ENCODE measurements at regions not wholly inside any gene's neighbourhood (a gene's known extent, or its start where the extent isn't known, plus 50 kb on each side); places are given as distances from the start of the nearest gene placed in this dataset.

GRCh38 chr2:67668538-67668937, 271.4 kb downstream of the ETAA1 start:
- DNase-seq (ENCODE audit: low spot score) = no peak
- H2AFZ ChIP-seq (ENCODE audit: low read length) = no peak overlapping the region
- H4K8ac ChIP-seq (ENCODE audit: low read depth, low read length) = no peak overlapping the region
- H3K14ac ChIP-seq (ENCODE audit: low read length) = no peak overlapping the region
- no peak overlapping the region for H3K4me3 ChIP-seq (ENCODE audit: low read length in 2 of 2)
- H3K4me2 ChIP-seq (ENCODE audit: insufficient read depth, low read length, poor library complexity, severe bottlenecking) = no peak overlapping the region
- H3K27me3 ChIP-seq (ENCODE audit: control insufficient read depth in 3 of 3, insufficient read depth in 3 of 3, low read depth in 1 of 3, low read length in 3 of 3) = no peaks in the 10 kb centered on the region
- H2BK120ac ChIP-seq (ENCODE audit: low read depth, low read length) = no peak overlapping the region
- peaks cover 2% of the 10 kb centered on the region for H3K79me1 ChIP-seq (ENCODE audit: low read depth, low read length)
- H4K91ac ChIP-seq (ENCODE audit: low read depth, low read length, poor library complexity) = no peak overlapping the region
- H2BK5ac ChIP-seq (ENCODE audit: low read length) = no peak overlapping the region
- H2BK12ac ChIP-seq (ENCODE audit: low read length) = no peak overlapping the region
- no peak overlapping the region for H3K18ac ChIP-seq (ENCODE audit: low read length)
- no peak overlapping the region for H3K23ac ChIP-seq (ENCODE audit: low read depth, low read length, poor library complexity)
- no peak overlapping the region for H3K4ac ChIP-seq (ENCODE audit: low read length)
- H2BK15ac ChIP-seq (ENCODE audit: low read length) = no peak overlapping the region
- H3K27ac ChIP-seq (replicated peaks; ENCODE audit: low read length) = no peak overlapping the region
- H2AK5ac ChIP-seq (ENCODE audit: low read depth, low read length) = no peak overlapping the region
- peaks cover 0 to 12% of the 10 kb centered on the region in 2 donors for H3K9me3 ChIP-seq (replicated peaks in 1 of 2; ENCODE audit: control insufficient read depth in 2 of 2, insufficient read depth in 1 of 2, low read depth in 1 of 2, low read length in 2 of 2)
- no peak overlapping the region for H3K9ac ChIP-seq (ENCODE audit: low read depth, low read length, poor library complexity)
- H3K36me3 ChIP-seq (replicated peaks in 1 of 2; ENCODE audit: control insufficient read depth in 2 of 2, insufficient read depth in 2 of 2, low read length in 2 of 2) = peaks cover 0 to 7% of the 10 kb centered on the region in 2 donors
- peaks cover 0 to 3% of the 10 kb centered on the region in 2 donors for H3K4me1 ChIP-seq (ENCODE audit: control insufficient read depth in 2 of 2, insufficient read depth in 1 of 2, low read depth in 1 of 2, low read length in 2 of 2)

GRCh38 chr2:67669168-67669567, 272.0 kb downstream of the ETAA1 start:
- no peak overlapping the region for H3K4me2 ChIP-seq (ENCODE audit: insufficient read depth, low read length, poor library complexity, severe bottlenecking)
- H2BK12ac ChIP-seq (ENCODE audit: low read length) = no peak overlapping the region
- H2AK5ac ChIP-seq (ENCODE audit: low read depth, low read length) = no peak overlapping the region
- H3K4me3 ChIP-seq (ENCODE audit: low read length in 2 of 2) = no peak overlapping the region
- H3K9ac ChIP-seq (ENCODE audit: low read depth, low read length, poor library complexity) = no peak overlapping the region
- H2AFZ ChIP-seq (ENCODE audit: low read length) = no peak overlapping the region
- H3K23ac ChIP-seq (ENCODE audit: low read depth, low read length, poor library complexity) = no peak overlapping the region
- H2BK5ac ChIP-seq (ENCODE audit: low read length) = no peak overlapping the region
- H3K36me3 ChIP-seq (replicated peaks in 1 of 2; ENCODE audit: control insufficient read depth in 2 of 2, insufficient read depth in 2 of 2, low read length in 2 of 2) = peaks cover 0 to 7% of the 10 kb centered on the region in 2 donors
- H3K4me1 ChIP-seq (ENCODE audit: control insufficient read depth in 2 of 2, insufficient read depth in 1 of 2, low read depth in 1 of 2, low read length in 2 of 2) = peaks cover 0 to 3% of the 10 kb centered on the region in 2 donors
- H4K91ac ChIP-seq (ENCODE audit: low read depth, low read length, poor library complexity) = no peak overlapping the region
- no peaks in the 10 kb centered on the region for H3K27me3 ChIP-seq (ENCODE audit: control insufficient read depth in 3 of 3, insufficient read depth in 3 of 3, low read depth in 1 of 3, low read length in 3 of 3)
- peaks cover 0 to 12% of the 10 kb centered on the region in 2 donors for H3K9me3 ChIP-seq (replicated peaks in 1 of 2; ENCODE audit: control insufficient read depth in 2 of 2, insufficient read depth in 1 of 2, low read depth in 1 of 2, low read length in 2 of 2)
- no peak overlapping the region for H4K8ac ChIP-seq (ENCODE audit: low read depth, low read length)
- H3K18ac ChIP-seq (ENCODE audit: low read length) = no peak overlapping the region
- H3K79me1 ChIP-seq (ENCODE audit: low read depth, low read length) = peaks cover 2% of the 10 kb centered on the region
- no CpG with 5 or more reads among the region's 3 CpGs for WGBS, 2 donors (ENCODE audit: extremely low coverage in 2 of 2, insufficient read length in 2 of 2, insufficient replicate concordance in 1 of 2)
- no peak for DNase-seq (ENCODE audit: low spot score)
- no peak overlapping the region for H3K4ac ChIP-seq (ENCODE audit: low read length)
- no peak overlapping the region for H2BK120ac ChIP-seq (ENCODE audit: low read depth, low read length)
- no peak overlapping the region for H3K27ac ChIP-seq (replicated peaks; ENCODE audit: low read length)
- H2BK15ac ChIP-seq (ENCODE audit: low read length) = no peak overlapping the region
- H3K14ac ChIP-seq (ENCODE audit: low read length) = no peak overlapping the region

- H3K14ac ChIP-seq (ENCODE audit: low read length) = no peak overlapping the region
- no peak overlapping the region for H2BK12ac ChIP-seq (ENCODE audit: low read length)
- no peaks in the 10 kb centered on the region for H3K27me3 ChIP-seq (ENCODE audit: control insufficient read depth in 3 of 3, insufficient read depth in 3 of 3, low read depth in 1 of 3, low read length in 3 of 3)
- no peak for DNase-seq (ENCODE audit: low spot score)
- no peak overlapping the region for H3K4me3 ChIP-seq (ENCODE audit: low read length in 2 of 2)
- no peak overlapping the region for H3K18ac ChIP-seq (ENCODE audit: low read length)
- H3K9ac ChIP-seq (ENCODE audit: low read depth, low read length, poor library complexity) = no peak overlapping the region
- WGBS, 2 donors (ENCODE audit: extremely low coverage in 2 of 2, insufficient read length in 2 of 2, insufficient replicate concordance in 1 of 2) = no CpG with 5 or more reads among the region's 5 CpGs
- H2BK5ac ChIP-seq (ENCODE audit: low read length) = no peak overlapping the region
- no peak overlapping the region for H2BK15ac ChIP-seq (ENCODE audit: low read length)
- H2AFZ ChIP-seq (ENCODE audit: low read length) = no peak overlapping the region
- H2BK120ac ChIP-seq (ENCODE audit: low read depth, low read length) = no peak overlapping the region
- peaks cover 0 to 7% of the 10 kb centered on the region in 2 donors for H3K36me3 ChIP-seq (replicated peaks in 1 of 2; ENCODE audit: control insufficient read depth in 2 of 2, insufficient read depth in 2 of 2, low read length in 2 of 2)
- peaks cover 2% of the 10 kb centered on the region for H3K79me1 ChIP-seq (ENCODE audit: low read depth, low read length)
- no peak overlapping the region for H4K8ac ChIP-seq (ENCODE audit: low read depth, low read length)
- H3K9me3 ChIP-seq (replicated peaks in 1 of 2; ENCODE audit: control insufficient read depth in 2 of 2, insufficient read depth in 1 of 2, low read depth in 1 of 2, low read length in 2 of 2) = peaks cover 0 to 12% of the 10 kb centered on the region in 2 donors
- H3K23ac ChIP-seq (ENCODE audit: low read depth, low read length, poor library complexity) = no peak overlapping the region
- no peak overlapping the region for H3K4ac ChIP-seq (ENCODE audit: low read length)
- no peak overlapping the region for H3K4me2 ChIP-seq (ENCODE audit: insufficient read depth, low read length, poor library complexity, severe bottlenecking)
- no peak overlapping the region for H3K27ac ChIP-seq (replicated peaks; ENCODE audit: low read length)
- no peak overlapping the region for H2AK5ac ChIP-seq (ENCODE audit: low read depth, low read length)
- H3K4me1 ChIP-seq (ENCODE audit: control insufficient read depth in 2 of 2, insufficient read depth in 1 of 2, low read depth in 1 of 2, low read length in 2 of 2) = peaks cover 0 to 3% of the 10 kb centered on the region in 2 donors
- no peak overlapping the region for H4K91ac ChIP-seq (ENCODE audit: low read depth, low read length, poor library complexity)
These were observed 272.6 kb downstream of the ETAA1 start for GRCh38 chr2:67669766-67670165.

- Histone ChIP-seq H3K36me3 (replicated peaks in 1 of 2; ENCODE audit: control insufficient read depth in 2 of 2, insufficient read depth in 2 of 2, low read length in 2 of 2) (peaks cover 0 to 7% of the 10 kb centered on the region in 2 donors), H2BK5ac (ENCODE audit: low read length) (no peak overlapping the region), H3K27ac (replicated peaks; ENCODE audit: low read length) (no peak overlapping the region), H2BK15ac (ENCODE audit: low read length) (no peak overlapping the region), H2AK5ac (ENCODE audit: low read depth, low read length) (no peak overlapping the region), H3K4me1 (ENCODE audit: control insufficient read depth in 2 of 2, insufficient read depth in 1 of 2, low read depth in 1 of 2, low read length in 2 of 2) (peaks cover 0 to 3% of the 10 kb centered on the region in 2 donors), H2BK12ac (ENCODE audit: low read length) (no peak overlapping the region), H3K9ac (ENCODE audit: low read depth, low read length, poor library complexity) (no peak overlapping the region), H3K4ac (ENCODE audit: low read length) (no peak overlapping the region), H4K91ac (ENCODE audit: low read depth, low read length, poor library complexity) (no peak overlapping the region), H3K27me3 (ENCODE audit: control insufficient read depth in 3 of 3, insufficient read depth in 3 of 3, low read depth in 1 of 3, low read length in 3 of 3) (no peaks in the 10 kb centered on the region), H3K4me3 (ENCODE audit: low read length in 2 of 2) (no peak overlapping the region), H2BK120ac (ENCODE audit: low read depth, low read length) (no peak overlapping the region), H3K9me3 (replicated peaks in 1 of 2; ENCODE audit: control insufficient read depth in 2 of 2, insufficient read depth in 1 of 2, low read depth in 1 of 2, low read length in 2 of 2) (peaks cover 0 to 12% of the 10 kb centered on the region in 2 donors), H3K23ac (ENCODE audit: low read depth, low read length, poor library complexity) (no peak overlapping the region), H3K79me1 (ENCODE audit: low read depth, low read length) (peaks cover 2% of the 10 kb centered on the region), H4K8ac (ENCODE audit: low read depth, low read length) (no peak overlapping the region), H3K4me2 (ENCODE audit: insufficient read depth, low read length, poor library complexity, severe bottlenecking) (no peak overlapping the region), H2AFZ (ENCODE audit: low read length) (no peak overlapping the region), H3K14ac (ENCODE audit: low read length) (no peak overlapping the region), H3K18ac (ENCODE audit: low read length) (peak overlapping the region; percentile 19)
- no peak for DNase-seq (ENCODE audit: low spot score)
- WGBS, 2 donors (ENCODE audit: extremely low coverage in 2 of 2, insufficient read length in 2 of 2, insufficient replicate concordance in 1 of 2) = no CpG with 5 or more reads among the region's 6 CpGs
These were observed 273.6 kb downstream of the ETAA1 start for GRCh38 chr2:67670747-67671183.
